Astrocyte (in vitro differentiated cells and primary cell): ENCODE measurements at regions not wholly inside any gene's neighbourhood (a gene's known extent, or its start where the extent isn't known, plus 50 kb on each side); places are given as distances from the start of the nearest gene placed in this dataset.

Experiments used
- EZH2 ChIP-seq: IDR thresholded peaks from 2 replicates; pipeline ENCODE4 v1.6.1; 2012; ENCODE audit warnings: mild to moderate bottlenecking, low read length, inconsistent platforms; ENCODE audit not compliant: insufficient read depth
- TF ChIP-seq, protein P1 (sequence below): IDR thresholded peaks from 2 replicates; pipeline ENCODE4 v1.5.1; 2011; ENCODE audit warnings: low read depth, mild to moderate bottlenecking, inconsistent platforms, low read length, moderate library complexity; ENCODE audit not compliant: insufficient read depth

DNA sequence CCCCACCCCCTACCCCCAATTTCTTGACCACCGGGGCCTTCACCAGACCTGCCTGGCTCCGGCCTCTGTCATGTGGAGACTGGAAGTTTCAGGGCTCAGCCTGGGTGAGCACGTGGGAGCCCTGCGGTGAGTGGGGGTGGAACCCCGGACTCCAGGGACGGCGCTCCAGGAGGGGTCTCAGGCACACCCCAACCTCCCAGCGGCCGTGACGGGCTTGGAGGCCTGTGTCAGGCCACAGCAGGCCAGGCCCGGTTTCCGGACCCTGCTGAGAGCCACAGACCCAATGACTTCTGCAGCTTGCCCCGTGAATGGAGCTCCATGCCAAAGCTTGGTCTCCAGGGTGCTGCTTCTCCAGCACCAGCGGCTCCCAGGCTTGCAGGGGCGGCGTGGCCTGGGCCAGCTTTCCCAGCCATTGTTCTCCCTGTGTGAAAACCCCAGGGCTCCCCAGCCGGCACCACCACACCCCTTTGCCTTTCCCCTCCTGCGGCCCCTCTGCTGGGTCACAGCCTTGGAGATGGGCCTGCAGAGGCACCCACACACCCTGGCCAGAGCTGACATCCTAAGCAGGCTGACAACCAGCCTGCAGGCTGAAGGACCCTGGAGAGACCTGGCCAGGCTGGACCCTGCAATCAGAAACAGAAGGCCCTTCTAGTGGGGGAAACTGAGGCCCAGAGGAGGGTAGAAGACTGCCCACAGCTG, 186.2 kb upstream of the C14orf180 start:
- TF ChIP-seq, protein P1, sequence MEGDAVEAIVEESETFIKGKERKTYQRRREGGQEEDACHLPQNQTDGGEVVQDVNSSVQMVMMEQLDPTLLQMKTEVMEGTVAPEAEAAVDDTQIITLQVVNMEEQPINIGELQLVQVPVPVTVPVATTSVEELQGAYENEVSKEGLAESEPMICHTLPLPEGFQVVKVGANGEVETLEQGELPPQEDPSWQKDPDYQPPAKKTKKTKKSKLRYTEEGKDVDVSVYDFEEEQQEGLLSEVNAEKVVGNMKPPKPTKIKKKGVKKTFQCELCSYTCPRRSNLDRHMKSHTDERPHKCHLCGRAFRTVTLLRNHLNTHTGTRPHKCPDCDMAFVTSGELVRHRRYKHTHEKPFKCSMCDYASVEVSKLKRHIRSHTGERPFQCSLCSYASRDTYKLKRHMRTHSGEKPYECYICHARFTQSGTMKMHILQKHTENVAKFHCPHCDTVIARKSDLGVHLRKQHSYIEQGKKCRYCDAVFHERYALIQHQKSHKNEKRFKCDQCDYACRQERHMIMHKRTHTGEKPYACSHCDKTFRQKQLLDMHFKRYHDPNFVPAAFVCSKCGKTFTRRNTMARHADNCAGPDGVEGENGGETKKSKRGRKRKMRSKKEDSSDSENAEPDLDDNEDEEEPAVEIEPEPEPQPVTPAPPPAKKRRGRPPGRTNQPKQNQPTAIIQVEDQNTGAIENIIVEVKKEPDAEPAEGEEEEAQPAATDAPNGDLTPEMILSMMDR, result no peak
- no peak for TF ChIP-seq EZH2
